ENCODE measurements at regions not wholly inside any gene's neighbourhood (a gene's known extent, or its start where the extent isn't known, plus 50 kb on each side); places are given as distances from the start of the nearest gene placed in this dataset.
"Not testable (repeated sequence)": the region's sequence is repeated elsewhere in the genome, so short reads cannot be mapped to it uniquely, and the experiment has no call there.

DNA sequence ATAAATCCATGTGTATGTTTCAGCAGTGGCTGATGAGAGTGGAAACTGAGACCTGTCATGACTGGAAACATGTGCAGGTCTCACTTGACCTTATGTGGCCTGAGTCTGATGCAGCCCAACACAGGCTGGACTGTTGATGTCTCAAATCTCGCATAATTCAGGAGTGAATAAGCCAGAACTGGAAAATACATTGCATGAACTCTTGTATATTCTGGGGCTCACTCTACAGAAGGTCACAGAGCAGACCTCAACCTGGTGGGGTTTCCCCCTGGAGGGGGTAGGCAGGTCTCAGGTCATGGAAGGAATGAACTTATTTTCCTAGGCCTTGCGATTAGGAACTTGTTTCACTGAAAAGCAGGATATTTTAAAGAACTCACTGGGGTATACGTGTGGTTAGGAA, 146.3 kb upstream of the THUMPD2 start:
- in situ Hi-C loops (cut with HindIII; ENCODE audit: low sequenced_read_pairs): no loop called here
- H3K4me3 ChIP-seq (ENCODE audit: low read depth, low read length): no peak overlapping the region
- no peak for DNase-seq (ENCODE audit: low read depth)
- TF ChIP-seq, protein P1, sequence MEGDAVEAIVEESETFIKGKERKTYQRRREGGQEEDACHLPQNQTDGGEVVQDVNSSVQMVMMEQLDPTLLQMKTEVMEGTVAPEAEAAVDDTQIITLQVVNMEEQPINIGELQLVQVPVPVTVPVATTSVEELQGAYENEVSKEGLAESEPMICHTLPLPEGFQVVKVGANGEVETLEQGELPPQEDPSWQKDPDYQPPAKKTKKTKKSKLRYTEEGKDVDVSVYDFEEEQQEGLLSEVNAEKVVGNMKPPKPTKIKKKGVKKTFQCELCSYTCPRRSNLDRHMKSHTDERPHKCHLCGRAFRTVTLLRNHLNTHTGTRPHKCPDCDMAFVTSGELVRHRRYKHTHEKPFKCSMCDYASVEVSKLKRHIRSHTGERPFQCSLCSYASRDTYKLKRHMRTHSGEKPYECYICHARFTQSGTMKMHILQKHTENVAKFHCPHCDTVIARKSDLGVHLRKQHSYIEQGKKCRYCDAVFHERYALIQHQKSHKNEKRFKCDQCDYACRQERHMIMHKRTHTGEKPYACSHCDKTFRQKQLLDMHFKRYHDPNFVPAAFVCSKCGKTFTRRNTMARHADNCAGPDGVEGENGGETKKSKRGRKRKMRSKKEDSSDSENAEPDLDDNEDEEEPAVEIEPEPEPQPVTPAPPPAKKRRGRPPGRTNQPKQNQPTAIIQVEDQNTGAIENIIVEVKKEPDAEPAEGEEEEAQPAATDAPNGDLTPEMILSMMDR (IDR thresholded peaks at IDR 0.05; ENCODE audit: low read depth, low read length, missing control alignments): no peak

DNA sequence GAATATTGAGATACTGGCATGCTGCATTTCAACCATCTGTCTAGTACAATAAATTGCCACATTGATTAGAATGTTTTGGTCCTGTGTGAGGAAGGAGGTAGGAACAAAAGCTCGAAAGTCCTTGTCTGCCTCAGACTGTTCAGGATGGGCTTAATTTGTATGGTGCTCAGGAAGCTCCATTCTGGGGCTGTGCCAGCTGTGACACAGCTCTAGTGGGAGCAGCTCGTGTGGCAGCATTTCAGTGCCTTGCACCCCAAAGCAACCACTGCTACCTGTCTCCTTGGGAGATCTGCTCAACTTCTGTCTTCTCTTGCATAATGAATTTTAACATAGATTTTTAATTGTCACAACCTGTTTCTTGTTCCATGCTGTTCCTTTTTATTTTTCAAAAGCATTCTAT, 144.4 kb upstream of the THUMPD2 start:
- TF ChIP-seq, protein P1 (IDR thresholded peaks at IDR 0.05; ENCODE audit: low read depth, low read length, missing control alignments): no peak

DNA sequence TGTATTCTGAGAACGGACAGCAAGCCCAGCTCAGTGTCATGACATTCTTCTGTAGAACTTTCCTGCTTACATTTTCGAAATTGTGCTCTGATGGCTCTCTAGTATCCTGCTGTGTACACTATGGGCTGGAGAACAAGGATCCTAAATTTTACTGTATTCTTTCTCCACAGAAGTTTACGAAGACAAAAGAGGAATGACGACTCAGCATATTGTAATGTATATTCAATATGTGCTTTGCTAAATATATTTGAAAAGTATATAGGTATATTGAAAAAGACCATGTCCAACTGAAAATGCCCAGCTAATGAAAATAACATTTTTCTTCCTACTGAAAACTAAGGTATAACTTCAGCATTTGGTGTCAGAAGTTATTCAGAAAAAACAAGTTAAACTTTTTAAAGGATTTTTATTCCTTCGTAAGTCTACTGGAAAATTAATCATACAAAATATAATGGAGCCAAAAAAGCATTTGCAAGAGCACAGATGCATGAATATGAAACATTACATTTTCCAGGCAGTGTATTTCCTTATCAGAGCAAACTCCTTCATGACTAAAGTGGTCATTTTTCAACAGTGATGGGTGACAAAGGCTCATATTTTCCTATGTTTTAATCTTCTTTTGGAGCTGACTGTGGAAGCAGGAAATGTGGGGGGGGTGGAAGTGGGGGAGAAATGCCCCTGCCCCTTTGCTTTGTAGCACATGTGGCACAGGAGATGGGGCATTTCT, 143.8 kb upstream of the THUMPD2 start:
- TF ChIP-seq, protein P1 (IDR thresholded peaks at IDR 0.05; ENCODE audit: low read depth, low read length, missing control alignments): no peak
- H3K4me3 ChIP-seq (ENCODE audit: low read depth, low read length): no peak overlapping the region
- no peak for DNase-seq (ENCODE audit: low read depth)
- in situ Hi-C loops (cut with HindIII; ENCODE audit: low sequenced_read_pairs): no loop called here

More for the DNA sequence above, 144.4 kb upstream of the THUMPD2 start:
- no peak overlapping the region for H3K4me3 ChIP-seq (ENCODE audit: low read depth, low read length)
- in situ Hi-C loops (cut with HindIII; ENCODE audit: low sequenced_read_pairs): no loop called here
- no peak for DNase-seq (ENCODE audit: low read depth)

DNA sequence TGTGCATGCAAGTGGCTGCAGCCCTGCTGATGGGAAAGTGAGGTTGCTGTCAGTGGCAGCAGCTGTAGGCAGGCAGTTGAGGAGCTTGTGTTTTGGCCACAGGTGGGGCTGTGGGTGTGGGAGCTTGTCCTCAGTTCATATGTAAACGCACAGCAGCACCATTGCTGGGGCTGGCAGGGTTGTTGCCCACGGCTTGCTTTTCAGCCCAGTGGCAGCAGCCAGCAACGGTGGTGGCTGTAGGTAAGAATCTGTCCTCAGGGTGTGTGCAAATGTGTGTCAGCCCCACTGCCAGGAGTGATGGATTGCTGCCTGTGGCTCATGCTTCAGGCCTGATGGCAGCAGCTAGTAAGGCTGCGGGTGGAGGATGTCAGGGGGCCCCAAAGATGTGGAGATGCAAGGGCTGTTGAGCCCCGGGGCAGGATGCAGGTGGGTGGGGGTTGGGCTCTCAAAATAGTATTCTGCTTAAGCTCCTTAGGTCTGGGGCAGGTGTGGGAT, 141.3 kb upstream of the THUMPD2 start:
- no peak for DNase-seq (ENCODE audit: low read depth)
- no peak overlapping the region for H3K4me3 ChIP-seq (ENCODE audit: low read depth, low read length)
- TF ChIP-seq, protein P1 (IDR thresholded peaks at IDR 0.05; ENCODE audit: low read depth, low read length, missing control alignments): no peak
- in situ Hi-C loops (cut with HindIII; ENCODE audit: low sequenced_read_pairs): no loop called here

DNA sequence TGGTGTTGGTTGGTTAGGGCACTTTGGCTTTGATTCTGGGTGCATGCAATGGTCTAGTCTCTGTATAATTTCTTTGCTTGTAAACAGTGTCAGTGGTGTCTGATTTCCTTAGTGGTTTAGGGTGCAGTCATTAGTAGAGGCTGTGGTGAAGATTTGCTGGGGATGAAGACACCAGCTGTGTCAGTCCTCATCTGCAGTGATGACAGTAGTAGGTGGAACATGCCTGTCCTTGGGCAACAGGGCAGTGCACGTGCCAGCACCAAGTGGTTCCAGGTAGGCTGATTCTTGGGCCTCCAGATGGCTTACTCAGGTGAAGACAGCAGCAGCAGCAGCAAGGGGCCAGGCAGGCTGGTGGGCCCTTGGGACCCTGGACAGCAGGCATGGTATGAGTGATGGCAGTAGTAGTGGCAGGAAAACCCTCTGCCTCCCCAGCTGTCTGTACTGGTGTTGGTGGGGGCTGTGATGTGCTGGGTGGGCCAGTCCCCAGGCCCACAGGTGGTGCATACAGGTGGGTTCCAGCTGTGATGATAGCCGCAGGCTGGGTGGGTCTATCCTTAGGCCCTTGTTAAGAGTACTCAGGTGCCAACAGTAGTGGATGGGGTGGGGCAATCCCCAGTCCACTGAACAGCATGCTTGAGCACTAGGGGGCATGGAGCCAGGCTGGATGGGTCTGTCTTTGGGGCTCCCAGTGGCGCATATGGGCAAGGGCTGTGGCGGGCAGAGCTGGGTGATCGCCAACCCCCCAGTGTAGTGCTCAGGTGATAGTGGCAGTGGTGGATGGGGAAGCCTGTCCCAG, 140.7 kb upstream of the THUMPD2 start:
- DNase-seq (ENCODE audit: low read depth): no peak
- H3K4me3 ChIP-seq (ENCODE audit: low read depth, low read length): no peak overlapping the region
- TF ChIP-seq, protein P1 (IDR thresholded peaks at IDR 0.05; ENCODE audit: low read depth, low read length, missing control alignments): no peak
- in situ Hi-C loops (cut with HindIII; ENCODE audit: low sequenced_read_pairs): no loop called here

DNA sequence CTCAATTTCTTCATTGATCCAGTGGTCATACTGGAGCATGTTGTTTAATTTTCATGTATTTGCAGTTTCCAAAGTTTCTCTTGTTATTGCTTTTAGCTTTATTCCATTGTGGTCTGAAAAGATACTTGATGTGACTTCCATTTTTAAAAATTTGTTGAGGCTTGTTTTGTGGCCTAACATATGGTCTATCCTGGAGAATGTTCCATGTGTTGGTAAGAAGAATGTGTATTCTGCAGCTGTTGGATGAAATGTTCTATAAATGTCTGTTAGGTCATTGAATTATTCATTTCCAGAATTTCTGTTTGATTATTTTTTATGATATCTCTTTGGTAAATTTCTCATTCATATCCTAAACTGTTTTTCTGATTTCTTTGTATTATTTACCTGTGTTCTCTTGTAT, 139.8 kb upstream of the THUMPD2 start:
- TF ChIP-seq, protein P1 (IDR thresholded peaks at IDR 0.05; ENCODE audit: low read depth, low read length, missing control alignments): no peak
- in situ Hi-C loops (cut with HindIII; ENCODE audit: low sequenced_read_pairs): no loop called here
- DNase-seq (ENCODE audit: low read depth): no peak
- no peak overlapping the region for H3K4me3 ChIP-seq (ENCODE audit: low read depth, low read length)

DNA sequence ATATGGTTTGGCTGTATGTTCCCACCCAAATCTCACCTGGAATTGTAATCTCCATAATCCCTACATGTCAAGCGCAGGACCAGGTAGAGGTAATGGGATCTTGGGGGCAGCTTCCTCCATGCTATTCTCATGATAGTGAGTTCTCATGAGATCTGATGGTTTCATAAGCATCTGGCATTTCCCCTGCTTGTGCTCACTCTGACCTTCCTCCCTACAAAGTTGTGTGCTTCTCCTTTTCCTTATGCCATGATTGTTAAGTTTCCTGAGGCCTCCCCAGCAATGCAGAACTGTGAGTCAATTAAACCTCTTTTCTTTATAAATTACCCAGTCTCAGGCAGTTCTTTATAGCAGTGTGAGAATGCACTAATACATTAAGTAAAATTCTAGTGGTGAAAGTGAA, 138.3 kb upstream of the THUMPD2 start:
- H3K4me3 ChIP-seq (ENCODE audit: low read depth, low read length); in situ Hi-C loops (cut with HindIII; ENCODE audit: low sequenced_read_pairs); DNase-seq (ENCODE audit: low read depth): not testable (repeated sequence)
